SK-N-MC (cell line): ENCODE measurements at regions not wholly inside any gene's neighbourhood (a gene's known extent, or its start where the extent isn't known, plus 50 kb on each side); places are given as distances from the start of the nearest gene placed in this dataset.
"Not testable (repeated sequence)": the region's sequence is repeated elsewhere in the genome, so short reads cannot be mapped to it uniquely, and the experiment has no call there.

Experiments used
- DNase-seq: peaks from one replicate; pipeline ENCODE4 v3.0.0-alpha.2; 2011; ENCODE audit warnings: low read depth, low spot score
- H3K27ac ChIP-seq: fragments of 200-600 bp; sonication (generic); 2 replicates; pipeline ENCODE4 v1.5.1; 2016; ENCODE audit warnings: mixed run types
- H3K36me3 ChIP-seq: fragments of 200-600 bp; sonication (generic); 2 replicates; pipeline ENCODE4 v1.6.1; 2017; ENCODE audit warnings: antibody characterized with exemption, low read length, mixed read lengths; ENCODE audit not compliant: insufficient read depth
- H3K4me3 ChIP-seq: fragments of 200-600 bp; sonication (generic); 2 replicates; pipeline ENCODE4 v1.5.1; 2016
- H3K9ac ChIP-seq: fragments of 200-600 bp; sonication (generic); 2 replicates; pipeline ENCODE4 v1.8.0; 2017; ENCODE audit warnings: mixed run types, mixed read lengths; ENCODE audit not compliant: insufficient read length
- H3K9me3 ChIP-seq: fragments of 200-600 bp; sonication (generic); 2 replicates; pipeline ENCODE4 v1.6.1; 2017; ENCODE audit warnings: low read depth, mild to moderate bottlenecking, antibody characterized with exemption, low read length, moderate library complexity, mixed read lengths
- EZH2 ChIP-seq: fragments of 200-600 bp; sonication (generic); IDR thresholded peaks from one replicate; pipeline ENCODE4 v1.6.1; 2017; ENCODE audit warnings: antibody characterized with exemption
- FOXP2 ChIP-seq: optimal IDR thresholded peaks from 2 replicates; pipeline ENCODE3; 2011; ENCODE audit warnings: mild to moderate bottlenecking, moderate library complexity; ENCODE audit not compliant: insufficient read depth; ENCODE audit errors: extremely low read length, control extremely low read depth
- POLR2AphosphoS5 ChIP-seq: IDR thresholded peaks from 2 replicates; pipeline ENCODE4 v1.6.1; 2012; ENCODE audit warnings: mild to moderate bottlenecking, low read depth, low read length, borderline replicate concordance

DNA sequence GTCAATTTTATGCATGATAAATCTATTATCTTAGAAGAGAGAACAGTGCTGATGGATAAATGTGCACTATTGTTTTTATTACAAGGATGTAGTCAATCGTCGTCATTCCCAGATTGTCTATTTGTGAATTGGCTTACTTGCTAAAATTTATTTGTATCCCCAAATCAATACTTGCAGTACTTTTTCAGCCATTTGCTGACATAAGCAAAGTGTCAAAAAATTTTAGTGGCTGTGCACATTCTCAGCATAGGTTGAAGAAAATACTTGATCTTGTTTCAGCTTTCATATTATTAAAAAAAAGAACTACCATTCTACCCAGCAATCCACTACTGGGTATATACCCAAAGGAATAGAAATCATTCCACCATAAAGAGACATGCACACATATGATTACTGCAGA, 477.9 kb upstream of the CA10 start:
- Histone ChIP-seq H3K4me3 (no peak overlapping the region), H3K9ac (no peak overlapping the region), H3K36me3 (no peaks in the 10 kb centered on the region), H3K27ac (no peak overlapping the region), H3K9me3 (no peaks in the 10 kb centered on the region)
- TF ChIP-seq EZH2 (no peak), POLR2AphosphoS5 (no peak), FOXP2 (no peak)
- DNase-seq, result no peak

DNA sequence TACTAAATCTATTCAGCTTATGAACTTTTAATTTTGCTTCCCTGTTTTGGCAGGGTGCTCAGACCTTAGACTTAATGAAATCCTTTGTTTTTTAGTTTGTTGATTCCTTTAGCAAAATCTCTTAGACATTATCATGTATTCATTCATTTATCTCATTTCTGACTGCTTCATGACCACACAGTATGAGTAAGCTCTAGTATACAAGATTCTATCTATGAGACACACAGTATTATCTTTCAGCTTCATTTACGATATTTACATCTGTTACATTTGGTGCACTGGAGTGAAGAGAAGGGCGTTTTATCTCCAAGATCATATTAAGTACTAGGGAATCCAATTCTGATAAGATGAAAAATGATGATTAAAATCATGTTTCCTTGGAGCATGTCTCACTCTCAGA, 448.1 kb upstream of the CA10 start:
- no peaks in the 10 kb centered on the region for H3K9me3 ChIP-seq
- no peak overlapping the region for H3K27ac ChIP-seq
- DNase-seq, result no peak

DNA sequence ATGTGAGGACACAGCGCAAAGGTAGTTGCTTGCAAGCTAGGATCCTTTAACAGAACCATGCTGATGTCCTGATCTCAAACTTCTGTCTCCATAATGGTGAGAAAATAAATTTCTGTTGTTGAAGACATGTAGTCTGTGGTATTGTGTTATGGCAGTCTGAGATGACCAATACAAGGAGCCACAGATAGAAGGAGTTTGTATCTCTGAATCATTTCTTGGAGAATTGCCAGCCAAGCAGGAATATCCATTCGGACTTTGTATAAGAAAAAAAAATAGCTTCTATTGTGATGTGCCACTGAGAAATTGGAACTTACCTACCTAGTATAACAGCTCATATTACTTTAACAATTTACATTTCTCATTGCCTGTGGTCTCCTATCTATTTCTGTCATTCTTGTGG, 447.6 kb upstream of the CA10 start:
- DNase-seq, result no peak
- no peaks in the 10 kb centered on the region for H3K9me3 ChIP-seq

More for the DNA sequence above, 448.1 kb upstream of the CA10 start:
- Histone ChIP-seq H3K4me3 (no peak overlapping the region), H3K36me3 (no peaks in the 10 kb centered on the region), H3K9ac (no peak overlapping the region)
- TF ChIP-seq FOXP2 (no peak), EZH2 (no peak), POLR2AphosphoS5 (no peak)

DNA sequence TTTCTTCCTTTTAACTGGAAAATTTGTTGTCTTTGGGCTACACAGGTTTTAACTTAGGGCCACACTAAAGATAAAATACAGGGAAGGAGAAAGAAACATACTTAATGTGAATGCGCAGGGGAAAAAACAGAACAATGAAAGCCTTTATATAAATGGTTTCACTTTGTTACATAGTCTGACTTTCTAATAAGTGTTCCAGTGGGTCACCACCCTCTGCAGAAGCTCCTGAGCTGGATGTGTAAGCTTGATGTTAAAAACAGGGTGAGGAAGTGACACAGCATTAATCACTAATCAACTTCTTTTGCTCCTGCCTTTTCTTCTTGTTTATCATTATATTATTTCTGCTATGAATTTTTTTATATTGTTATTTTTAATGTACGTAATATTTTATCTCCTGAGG, 445.6 kb upstream of the CA10 start:
- Histone ChIP-seq H3K9me3 (no peaks in the 10 kb centered on the region), H3K36me3 (no peaks in the 10 kb centered on the region), H3K27ac (no peak overlapping the region), H3K9ac (no peak overlapping the region), H3K4me3 (no peak overlapping the region)
- no peak for DNase-seq
- no peak for TF ChIP-seq FOXP2
- TF ChIP-seq EZH2, result no peak
- no peak for TF ChIP-seq POLR2AphosphoS5

More for the DNA sequence above, 447.6 kb upstream of the CA10 start:
- no peak overlapping the region for H3K4me3 ChIP-seq
- no peaks in the 10 kb centered on the region for H3K36me3 ChIP-seq
- TF ChIP-seq POLR2AphosphoS5, result no peak
- TF ChIP-seq FOXP2, result no peak
- no peak for TF ChIP-seq EZH2
- H3K27ac ChIP-seq, result no peak overlapping the region
- H3K9ac ChIP-seq, result no peak overlapping the region

DNA sequence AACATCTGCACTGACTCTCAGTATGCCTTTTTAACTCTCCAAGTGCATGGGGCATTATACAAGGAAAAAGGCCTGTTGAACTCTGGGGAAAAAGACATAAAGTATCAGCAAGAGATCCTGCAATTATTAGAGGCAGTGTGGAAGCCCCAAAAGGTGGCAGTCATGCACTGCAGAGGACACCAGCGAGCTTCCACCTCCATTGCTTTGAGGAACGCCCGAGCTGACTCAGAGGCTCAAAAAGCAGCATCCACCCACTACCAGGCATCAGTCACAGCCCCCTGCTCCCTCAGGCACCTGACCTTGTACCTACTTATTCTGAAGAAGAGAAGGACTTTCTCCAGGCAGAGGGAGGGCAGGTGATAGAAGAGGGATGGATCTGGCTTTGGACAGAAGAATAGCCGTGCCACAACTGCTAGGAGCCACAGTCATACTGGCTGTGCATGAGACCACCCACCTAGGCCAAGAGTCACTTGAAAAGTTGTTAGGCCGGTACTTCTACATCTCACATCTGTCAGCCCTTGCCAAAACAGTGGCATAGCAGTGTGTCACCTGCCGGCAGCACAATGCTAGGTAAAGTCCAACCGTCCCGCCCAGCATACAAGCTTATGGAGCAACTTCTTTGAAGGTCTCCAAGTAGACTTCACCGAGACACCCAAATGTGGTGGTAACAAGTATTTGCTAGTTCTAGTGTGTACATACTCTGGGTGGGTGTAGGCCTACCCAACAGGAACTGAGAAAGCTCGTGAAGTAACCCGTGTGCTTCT, 439.1 kb upstream of the CA10 start:
- H3K9ac ChIP-seq, H3K27ac ChIP-seq, H3K36me3 ChIP-seq, DNase-seq, H3K4me3 ChIP-seq, H3K9me3 ChIP-seq: not testable (repeated sequence)

DNA sequence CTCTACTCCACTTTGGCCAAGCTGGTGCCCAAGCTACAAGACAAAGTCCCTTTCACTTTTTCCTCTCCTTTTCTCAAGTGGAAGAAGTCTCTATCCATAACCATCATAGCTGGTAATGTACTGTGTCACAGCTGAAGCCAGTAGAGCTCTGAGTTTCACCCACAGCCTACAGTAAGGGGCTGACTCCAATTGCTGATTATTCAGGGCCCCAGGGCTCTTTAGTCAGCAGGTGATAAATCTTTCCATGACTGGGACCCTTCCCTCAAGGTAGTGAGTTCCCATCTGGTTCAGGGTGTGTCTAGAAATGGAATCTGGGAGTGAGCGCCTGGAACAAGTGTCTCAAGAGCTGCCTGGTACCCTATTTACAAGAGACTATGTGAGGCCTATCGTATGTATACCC, 436.0 kb upstream of the CA10 start:
- no peak for TF ChIP-seq POLR2AphosphoS5
- no peak for TF ChIP-seq EZH2
- no peak for TF ChIP-seq FOXP2
- no peaks in the 10 kb centered on the region for H3K36me3 ChIP-seq
- no peak overlapping the region for H3K27ac ChIP-seq
- no peak overlapping the region for H3K4me3 ChIP-seq
- no peak for DNase-seq
- H3K9ac ChIP-seq, result no peak overlapping the region
- no peaks in the 10 kb centered on the region for H3K9me3 ChIP-seq

DNA sequence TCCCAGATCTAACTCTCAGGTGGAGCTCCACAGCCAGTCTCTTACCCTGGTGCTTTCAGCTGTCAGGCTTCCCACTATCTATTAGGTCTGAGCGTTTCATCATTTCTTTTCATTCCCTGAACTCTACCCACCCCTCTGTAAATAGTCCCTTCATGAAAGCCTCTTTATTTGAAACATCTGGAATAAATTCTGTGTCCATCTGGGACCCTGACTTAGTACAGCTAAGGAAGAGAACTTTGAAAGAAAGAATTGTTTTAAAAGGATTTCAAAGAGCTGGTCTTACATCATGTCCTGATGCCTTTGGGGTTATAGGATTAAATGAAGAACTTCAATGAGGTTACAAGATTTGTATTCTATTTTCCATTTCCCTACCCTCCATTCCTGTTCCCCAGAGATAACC, 388.5 kb upstream of the CA10 start:
- H3K9ac ChIP-seq, result no peak overlapping the region
- no peaks in the 10 kb centered on the region for H3K36me3 ChIP-seq
- H3K27ac ChIP-seq, result no peak overlapping the region
- H3K9me3 ChIP-seq, result no peaks in the 10 kb centered on the region
- no peak for DNase-seq
- no peak overlapping the region for H3K4me3 ChIP-seq
- no peak for TF ChIP-seq FOXP2
- TF ChIP-seq POLR2AphosphoS5, result no peak
- no peak for TF ChIP-seq EZH2

DNA sequence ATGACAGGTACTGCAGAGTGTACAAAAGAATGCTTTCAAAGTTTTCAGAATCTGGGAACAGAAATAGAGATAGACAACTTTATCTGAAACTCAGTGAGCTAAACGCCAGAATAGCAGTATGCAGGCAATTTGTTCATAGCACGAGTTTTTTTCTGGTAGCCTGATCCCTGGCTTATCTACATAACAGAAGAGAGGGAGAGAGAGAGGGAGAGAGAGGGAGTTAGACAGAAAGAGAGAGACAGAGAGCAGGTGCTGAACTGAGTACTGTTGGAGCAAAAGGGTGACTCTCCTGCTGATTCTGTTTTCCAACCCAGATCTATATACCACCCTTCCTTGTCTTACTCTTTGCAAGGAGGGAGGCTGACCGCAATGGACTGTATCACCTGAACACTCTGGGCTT, 388.0 kb upstream of the CA10 start:
- no peak overlapping the region for H3K9ac ChIP-seq
- H3K27ac ChIP-seq, result no peak overlapping the region
- no peak for DNase-seq
- no peak for TF ChIP-seq POLR2AphosphoS5
- TF ChIP-seq FOXP2, result no peak
- no peak for TF ChIP-seq EZH2
- no peaks in the 10 kb centered on the region for H3K36me3 ChIP-seq
- H3K9me3 ChIP-seq, result no peaks in the 10 kb centered on the region
- H3K4me3 ChIP-seq, result no peak overlapping the region

DNA sequence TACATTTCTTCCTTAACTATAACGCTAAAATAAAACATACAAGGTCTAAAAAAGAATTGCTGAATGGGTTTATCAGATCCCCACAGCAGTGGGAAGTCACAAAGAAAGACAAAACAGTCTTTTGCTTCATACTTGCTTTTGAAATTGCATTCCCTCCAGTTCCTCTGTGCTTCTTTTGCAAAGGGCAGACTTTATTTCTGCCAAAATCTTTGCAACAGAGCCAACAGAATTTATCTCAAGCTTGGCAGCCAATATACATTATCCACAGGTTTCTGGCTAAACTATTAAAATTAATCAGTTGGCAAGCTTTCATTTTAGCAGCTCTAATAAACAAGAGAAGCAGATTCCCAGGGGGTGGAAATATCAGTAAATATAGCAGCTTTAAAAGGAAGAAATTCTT, 378.9 kb upstream of the CA10 start:
- TF ChIP-seq POLR2AphosphoS5 (no peak), FOXP2 (no peak), EZH2 (no peak)
- no peaks in the 10 kb centered on the region for H3K36me3 ChIP-seq
- no peak overlapping the region for H3K27ac ChIP-seq
- H3K9me3 ChIP-seq, result no peaks in the 10 kb centered on the region
- H3K4me3 ChIP-seq, result no peak overlapping the region
- no peak overlapping the region for H3K9ac ChIP-seq
- DNase-seq, result no peak

DNA sequence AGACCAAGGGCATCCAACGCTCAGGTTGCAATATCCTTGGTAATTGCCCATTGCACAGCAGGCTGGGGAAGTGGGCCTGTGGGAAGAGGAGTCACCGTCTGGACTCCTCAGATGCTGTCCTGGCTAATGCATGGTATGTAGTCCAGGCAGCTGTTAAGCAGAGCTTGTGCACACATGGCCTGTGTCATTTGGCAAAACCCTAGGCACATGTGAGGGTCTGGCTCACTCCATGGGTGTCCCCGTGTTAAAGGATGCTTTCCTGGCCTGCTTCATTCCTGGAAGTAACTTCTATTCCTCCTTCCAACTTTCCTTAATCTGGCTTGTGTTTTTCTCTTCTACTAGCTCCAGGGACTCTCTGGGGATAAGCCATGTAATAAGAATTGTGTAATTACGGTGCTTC, 378.0 kb upstream of the CA10 start:
- no peak for DNase-seq
- no peaks in the 10 kb centered on the region for H3K9me3 ChIP-seq
- H3K4me3 ChIP-seq, result no peak overlapping the region
- TF ChIP-seq POLR2AphosphoS5 (no peak), FOXP2 (no peak), EZH2 (no peak)
- H3K36me3 ChIP-seq, result no peaks in the 10 kb centered on the region
- H3K27ac ChIP-seq, result no peak overlapping the region
- no peak overlapping the region for H3K9ac ChIP-seq
